IMR-90 (cell line): ENCODE measurements at regions not wholly inside any gene's neighbourhood (a gene's known extent, or its start where the extent isn't known, plus 50 kb on each side); places are given as distances from the start of the nearest gene placed in this dataset.

Source experiments
- ATAC-seq: fragments of 200-7000 bp; cut with Tn5 transposase; 2 replicates; pipeline ENCODE4 v1.9.1; 2020; ENCODE audit warnings: low read depth, mild to moderate bottlenecking, moderate library complexity
- BruUV-seq: library from RNA; stranded (reverse); fragments of 400-500 nt; replicated peaks from 2 replicates; lab custom pipeline; 2021; lab: Mats Ljungman, UMichigan
- CTCF ChIA-PET: fragments of 300-600 bp; formaldehyde crosslinking; extraction: SDS; loops from one replicate; lab custom pipeline; 2021; ENCODE audit warnings: antibody characterized with exemption; lab: Yijun Ruan, JAX
- POLR2A ChIA-PET: fragments of 300-600 bp; sonication (Branson Sonifier 250); formaldehyde crosslinking; loops from one replicate; lab custom pipeline; 2022; ENCODE audit warnings: antibody characterized with exemption; ENCODE audit not compliant: unreplicated experiment; lab: Charles Lee
- DNase-seq: peaks from one replicate; pipeline ENCODE4 v3.0.0; 2013
- H2AFZ ChIP-seq: replicated peaks from 2 replicates; pipeline ENCODE3; 2013; ENCODE audit warnings: low read length, mild to moderate bottlenecking; ENCODE audit not compliant: poor library complexity
- H2AK5ac ChIP-seq: 2 replicates; pipeline ENCODE4 v1.6.1; 2013; ENCODE audit warnings: low read depth, low read length, inconsistent platforms
- H2AK9ac ChIP-seq: replicated peaks from 2 replicates; pipeline ENCODE3; 2013; ENCODE audit warnings: mild to moderate bottlenecking, low read depth, low read length, moderate library complexity; ENCODE audit not compliant: poor library complexity
- H2BK120ac ChIP-seq: 2 replicates; pipeline ENCODE4 v1.6.1; 2013; ENCODE audit warnings: low read depth, low read length, inconsistent platforms
- H2BK15ac ChIP-seq: 3 replicates; pipeline ENCODE4 v1.6.1; 2013; ENCODE audit warnings: low read depth, low read length, inconsistent platforms
- H2BK20ac ChIP-seq: 2 replicates; pipeline ENCODE4 v1.6.1; 2013; ENCODE audit warnings: low read depth, mild to moderate bottlenecking, inconsistent platforms, low read length, moderate library complexity
- H2BK5ac ChIP-seq: 2 replicates; pipeline ENCODE4 v1.6.1; 2013; ENCODE audit warnings: mild to moderate bottlenecking, low read depth, low read length, inconsistent platforms; ENCODE audit not compliant: poor library complexity, severe bottlenecking
- H3K14ac ChIP-seq: replicated peaks from 2 replicates; pipeline ENCODE4 v1.6.1; 2013; ENCODE audit warnings: low read depth, low read length, inconsistent platforms
- H3K18ac ChIP-seq: 2 replicates; pipeline ENCODE4 v1.6.1; 2013; ENCODE audit warnings: low read depth, low read length, control low read depth
- H3K23ac ChIP-seq: 2 replicates; pipeline ENCODE4 v1.6.1; 2013; ENCODE audit warnings: low read depth, low read length, inconsistent platforms
- H3K27ac ChIP-seq: 2 replicates; pipeline ENCODE4 v1.5.1; 2013; ENCODE audit warnings: mild to moderate bottlenecking, control low read depth, low read length; ENCODE audit not compliant: insufficient read depth
- H3K27me3 ChIP-seq: 2 replicates; pipeline ENCODE4 v1.6.1; 2013; ENCODE audit warnings: low read length; ENCODE audit not compliant: control insufficient read depth, insufficient read depth
- H3K36me3 ChIP-seq: 2 replicates; pipeline ENCODE4 v1.6.1; 2013; ENCODE audit warnings: low read length, mixed read lengths; ENCODE audit not compliant: control insufficient read depth, insufficient read depth
- H3K4ac ChIP-seq: 2 replicates; pipeline ENCODE4 v1.6.1; 2013; ENCODE audit warnings: low read depth, low read length, inconsistent platforms
- H3K4me1 ChIP-seq: 2 replicates; pipeline ENCODE4 v1.6.1; 2013; ENCODE audit warnings: low read length, mixed read lengths; ENCODE audit not compliant: control insufficient read depth, insufficient read depth
- H3K4me2 ChIP-seq: 2 replicates; pipeline ENCODE4 v1.6.1; 2013; ENCODE audit warnings: low read depth, mild to moderate bottlenecking, control low read depth, low read length, moderate library complexity
- H3K4me3 ChIP-seq: 2 replicates; pipeline ENCODE4 v1.5.1; 2013; ENCODE audit warnings: low read depth, mild to moderate bottlenecking, control low read depth, low read length, moderate library complexity; ENCODE audit not compliant: insufficient read depth
- H3K56ac ChIP-seq: 2 replicates; pipeline ENCODE4 v1.6.1; 2013; ENCODE audit warnings: low read length, inconsistent platforms; ENCODE audit not compliant: insufficient read depth; ENCODE audit errors: extremely low read depth
- H3K79me1 ChIP-seq, 2 experiments: 2 replicates each; pipeline ENCODE4 v1.6.1; 2013; ENCODE audit warnings: low read length in 2 of 2, inconsistent platforms in 1 of 2, low read depth in 1 of 2
- H3K9ac ChIP-seq: 2 replicates; pipeline ENCODE4 v1.6.1; 2013; ENCODE audit warnings: low read depth, low read length, control low read depth
- H3K9me1 ChIP-seq: 2 replicates; pipeline ENCODE4 v1.6.1; 2013; ENCODE audit warnings: low read length, inconsistent platforms; ENCODE audit not compliant: insufficient read depth
- H3K9me3 ChIP-seq: 2 replicates; pipeline ENCODE4 v1.6.1; 2013; ENCODE audit warnings: low read length; ENCODE audit not compliant: control insufficient read depth, insufficient read depth
- H4K20me1 ChIP-seq: 2 replicates; pipeline ENCODE4 v1.6.1; 2013; ENCODE audit warnings: low read length, inconsistent platforms; ENCODE audit not compliant: insufficient read depth
- H4K5ac ChIP-seq: 2 replicates; pipeline ENCODE4 v1.6.1; 2013; ENCODE audit warnings: mild to moderate bottlenecking, low read depth, low read length, control low read depth
- H4K8ac ChIP-seq, 2 experiments: 2 replicates each; pipeline ENCODE4 v1.6.1; 2013; ENCODE audit warnings: low read depth in 2 of 2, low read length in 2 of 2, control low read depth in 1 of 2, inconsistent platforms in 1 of 2
- H4K91ac ChIP-seq: 2 replicates; pipeline ENCODE4 v1.6.1; 2013; ENCODE audit warnings: low read depth, low read length, inconsistent platforms; ENCODE audit not compliant: insufficient read depth
- CEBPB ChIP-seq: IDR thresholded peaks from 2 replicates; pipeline ENCODE4 v1.6.1; 2012; ENCODE audit warnings: low read depth, low read length, improper control_type of control experiment
- FOS ChIP-seq: fragments of 150-350 bp; IDR thresholded peaks from 2 replicates; pipeline ENCODE4 v1.6.1; 2016; ENCODE audit warnings: low read depth, low read length
- MAFK ChIP-seq: IDR thresholded peaks from 2 replicates; pipeline ENCODE4 v1.6.1; 2012; ENCODE audit warnings: low read depth, low read length, improper control_type of control experiment
- MXI1 ChIP-seq: IDR thresholded peaks from 2 replicates; pipeline ENCODE4 v1.6.1; 2012; ENCODE audit warnings: low read depth, mild to moderate bottlenecking, low read length, moderate library complexity, borderline replicate concordance
- POLR2A ChIP-seq: IDR thresholded peaks from 2 replicates; pipeline ENCODE4 v1.6.1; 2012; ENCODE audit warnings: mild to moderate bottlenecking, low read depth, low read length
- RCOR1 ChIP-seq: IDR thresholded peaks from 2 replicates; pipeline ENCODE4 v1.6.1; 2012; ENCODE audit warnings: mild to moderate bottlenecking, low read length, improper control_type of control experiment; ENCODE audit not compliant: insufficient replicate concordance
- SMC3 ChIP-seq: fragments of 150-350 bp; IDR thresholded peaks from 2 replicates; pipeline ENCODE4 v1.6.1; 2016; ENCODE audit warnings: low read depth, mild to moderate bottlenecking, antibody characterized with exemption, low read length, moderate library complexity
- WGBS, 2 experiments: methylation state at CpG; one replicate each; pipeline versions ENCODE4 v1.1.5 to v1.1.7; 2013; ENCODE audit warnings: missing lambda C conversion rate in 2 of 2; ENCODE audit not compliant: insufficient read length in 1 of 2; ENCODE audit errors: extremely low coverage in 2 of 2; 5-methylcytosine and 5-hydroxymethylcytosine counted together
- dilution Hi-C: fragments of 300-500 bp; cut with HindIII; formaldehyde crosslinking; loops from one replicate; pipeline ENCODE4 v1.14.3; 2018; ENCODE audit warnings: low sequenced_read_pairs; ENCODE audit not compliant: unreplicated experiment
- in situ Hi-C: fragments of 300-500 bp; cut with MboI; formaldehyde crosslinking; loops from 3 replicates; pipeline ENCODE4 v1.14.3; 2019; ENCODE audit warnings: low sequenced_read_pairs, inconsistent platforms, mixed read lengths
- intact Hi-C: fragments of 100-400 bp; cut with micrococcal nuclease; formaldehyde crosslinking; loops from 2 replicates; pipeline ENCODE4 v1.10.0; 2022
- TF ChIP-seq, protein P1 (sequence below): conservative IDR thresholded peaks from 2 replicates; pipeline ENCODE4 v1.5.1; 2012; ENCODE audit warnings: mild to moderate bottlenecking, low read depth, low read length, improper control_type of control experiment

DNA sequence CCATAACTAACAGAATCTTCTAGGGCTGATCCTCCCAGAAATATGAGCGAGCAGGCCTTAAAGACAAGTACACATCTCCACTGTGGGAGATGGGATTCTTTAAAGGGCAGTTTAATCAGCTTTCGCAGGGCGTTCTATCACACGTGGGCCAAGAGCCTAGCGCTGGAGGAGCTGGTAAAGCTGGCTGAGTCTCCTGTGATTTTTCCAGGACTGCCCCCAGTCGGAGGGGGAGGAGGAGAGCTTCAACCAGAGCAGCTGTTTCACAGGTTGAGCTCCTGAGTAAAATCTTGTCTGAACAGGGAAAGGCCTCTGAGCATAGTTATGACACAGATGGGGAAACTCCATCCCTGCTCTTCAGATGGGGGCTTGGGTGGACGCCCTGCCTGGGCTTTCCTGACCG is 87.0 kb downstream of the ZNF365 start:
- Histone ChIP-seq H3K27ac (no peak overlapping the region), H2BK20ac (no peak overlapping the region), H4K91ac (no peak overlapping the region), H4K5ac (no peak overlapping the region), H2AK5ac (no peak overlapping the region), H3K79me1 (no peaks in the 10 kb centered on the region), H3K27me3 (no peaks in the 10 kb centered on the region), H3K9me1 (no peaks in the 10 kb centered on the region), H2BK5ac (no peak overlapping the region), H2BK15ac (no peak overlapping the region; the same call in 2 of the 3 replicates), H3K14ac (no peak overlapping the region), H3K18ac (no peak overlapping the region), H2AK9ac (no peak overlapping the region), H3K9me3 (peaks cover 9% of the 10 kb centered on the region), H3K36me3 (no peaks in the 10 kb centered on the region), H3K4ac (no peak overlapping the region), H2BK120ac (no peak overlapping the region), H4K8ac (no peak overlapping the region), H3K56ac (no peak overlapping the region), H3K4me3 (no peak overlapping the region), H3K23ac (no peak overlapping the region), H2AFZ (no peak overlapping the region), H3K9ac (no peak overlapping the region), H3K4me1 (peaks cover 2% of the 10 kb centered on the region; the same call in 1 of the 2 replicates), H3K4me2 (no peak overlapping the region), H4K20me1 (no peaks in the 10 kb centered on the region)
- CTCF ChIA-PET, result no interaction called here
- dilution Hi-C loops (no loop called here), in situ Hi-C loops (no loop called here), intact Hi-C loops (no loop called here)
- BruUV-seq, result no TSS peak
- 100% methylated on average over 1 of the region's 8 CpGs; no CpG with 5 or more reads in 1 of the 2 experiments for WGBS, 2 experiments
- no peak for TF ChIP-seq MXI1
- TF ChIP-seq MAFK, result no peak
- TF ChIP-seq CEBPB, result no peak
- no peak for TF ChIP-seq RCOR1
- TF ChIP-seq FOS, result no peak
- no peak for TF ChIP-seq SMC3
- TF ChIP-seq, protein P1, sequence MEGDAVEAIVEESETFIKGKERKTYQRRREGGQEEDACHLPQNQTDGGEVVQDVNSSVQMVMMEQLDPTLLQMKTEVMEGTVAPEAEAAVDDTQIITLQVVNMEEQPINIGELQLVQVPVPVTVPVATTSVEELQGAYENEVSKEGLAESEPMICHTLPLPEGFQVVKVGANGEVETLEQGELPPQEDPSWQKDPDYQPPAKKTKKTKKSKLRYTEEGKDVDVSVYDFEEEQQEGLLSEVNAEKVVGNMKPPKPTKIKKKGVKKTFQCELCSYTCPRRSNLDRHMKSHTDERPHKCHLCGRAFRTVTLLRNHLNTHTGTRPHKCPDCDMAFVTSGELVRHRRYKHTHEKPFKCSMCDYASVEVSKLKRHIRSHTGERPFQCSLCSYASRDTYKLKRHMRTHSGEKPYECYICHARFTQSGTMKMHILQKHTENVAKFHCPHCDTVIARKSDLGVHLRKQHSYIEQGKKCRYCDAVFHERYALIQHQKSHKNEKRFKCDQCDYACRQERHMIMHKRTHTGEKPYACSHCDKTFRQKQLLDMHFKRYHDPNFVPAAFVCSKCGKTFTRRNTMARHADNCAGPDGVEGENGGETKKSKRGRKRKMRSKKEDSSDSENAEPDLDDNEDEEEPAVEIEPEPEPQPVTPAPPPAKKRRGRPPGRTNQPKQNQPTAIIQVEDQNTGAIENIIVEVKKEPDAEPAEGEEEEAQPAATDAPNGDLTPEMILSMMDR, result no peak
- no peak for TF ChIP-seq POLR2A
- POLR2A ChIA-PET, result no interaction called here
- no peak for ATAC-seq
- no peak for DNase-seq
